Peyer's patch (tissue), 4 donors: ENCODE measurements at regions not wholly inside any gene's neighbourhood (a gene's known extent, or its start where the extent isn't known, plus 50 kb on each side); places are given as distances from the start of the nearest gene placed in this dataset.

Experiments used
- CTCF ChIP-seq, 6 experiments: fragments of 450-650 bp in 4 of 6; fragments of 200-600 bp in 2 of 6; sonication (generic) in 1 of 6; IDR thresholded peaks; one replicate each; pipeline ENCODE4 v1.5.1; 2017 to 2019; ENCODE audit warnings: antibody characterized with exemption in 6 of 6, mild to moderate bottlenecking in 3 of 6, moderate library complexity in 1 of 6
- POLR2A ChIP-seq, 2 donors: fragments of 450-650 bp; IDR thresholded peaks; one replicate each; pipeline ENCODE4 v1.5.1; 2017; ENCODE audit warnings: antibody characterized with exemption in 2 of 2, mild to moderate bottlenecking in 2 of 2, moderate library complexity in 2 of 2

- no peak for TF ChIP-seq CTCF (IDR thresholded peaks at IDR 0.05)
- no peak for TF ChIP-seq POLR2A (IDR thresholded peaks at IDR 0.05)
These were observed 110.4 kb upstream of the SOX1 start for GRCh38 chr13:111956261-111957151.
